GM23248 (cell line): ENCODE measurements at regions not wholly inside any gene's neighbourhood (a gene's known extent, or its start where the extent isn't known, plus 50 kb on each side); places are given as distances from the start of the nearest gene placed in this dataset.

Source experiments
- EZH2 ChIP-seq: fragments of 200-600 bp; sonication (generic); IDR thresholded peaks from 2 replicates; pipeline ENCODE4 v1.6.1; 2018; ENCODE audit warnings: antibody characterized with exemption, mild to moderate bottlenecking; ENCODE audit not compliant: insufficient read depth, poor library complexity, severe bottlenecking
- EZH2phosphoT487 ChIP-seq: fragments of 200-600 bp; sonication (generic); IDR thresholded peaks from 2 replicates; pipeline ENCODE4 v1.6.1; 2018; ENCODE audit warnings: antibody characterized with exemption, moderate library complexity, mild to moderate bottlenecking, low read depth; ENCODE audit not compliant: insufficient read depth

GRCh38 chr4:81984746-81985145, 389.0 kb downstream of the HNRNPD start:
- TF ChIP-seq EZH2 (no peak), EZH2phosphoT487 (no peak)
